ENCODE measurements at regions not wholly inside any gene's neighbourhood (a gene's known extent, or its start where the extent isn't known, plus 50 kb on each side); places are given as distances from the start of the nearest gene placed in this dataset.
A peak's percentile ranks its signal among the peaks of the same experiment; 100 is the strongest.
"Not testable (repeated sequence)": the region's sequence is repeated elsewhere in the genome, so short reads cannot be mapped to it uniquely, and the experiment has no call there.

DNA sequence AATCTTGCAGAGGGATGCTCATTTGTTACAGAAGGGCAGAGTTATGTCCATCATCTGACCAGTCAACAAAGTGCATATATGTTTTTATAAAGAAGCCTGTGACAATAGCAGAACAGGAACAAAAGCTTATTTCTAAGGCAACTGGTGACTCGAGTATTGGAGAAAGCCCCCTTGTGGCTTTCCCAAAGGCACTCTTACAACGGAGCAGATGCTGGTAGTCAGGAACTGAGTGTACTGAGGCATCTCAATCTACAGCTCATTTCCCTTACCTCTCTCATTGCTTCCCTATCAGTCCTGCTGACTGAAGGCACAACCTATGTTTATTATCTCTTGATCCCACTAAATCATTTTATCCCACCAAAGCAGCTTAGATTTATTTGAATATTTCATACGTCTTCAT is 557.1 kb upstream of the CHAC2 start:
- no peak overlapping the region for H3K27ac ChIP-seq
- WGBS (ENCODE audit: missing lambda C conversion rate): 29% methylated on average over 3 of the region's 3 CpGs
- ChIA-PET CTCF (interaction anchor here (0.8 kb wide), 1 partner anchor 8 kb away, joined by 3 read pairs; no protein-coding TSS in a partner anchor), POLR2A (no interaction called here)
- no peak overlapping the region for H3K4me2 ChIP-seq
- no peak for FAIRE-seq
- no peaks in the 10 kb centered on the region for H3K9me3 ChIP-seq
- peak in 1 of 2 experiments; percentile 59; a peak in 2 of 6 replicates for ATAC-seq
- H3K4me3 ChIP-seq: no peak overlapping the region
- H3K4me1 ChIP-seq: no peaks in the 10 kb centered on the region
- TF ChIP-seq RAD21 (conservative IDR thresholded peaks at IDR 0.05 in 1 of 2, IDR thresholded peaks at IDR 0.05 in 1 of 2) (peak in 1 of 2 experiments; percentile 24; a peak in 1 of 5 replicates), MAFK (IDR thresholded peaks at IDR 0.05; ENCODE audit: partially characterized antibody) (no peak), SMC3 (IDR thresholded peaks at IDR 0.05) (0 out of 3 replicates have a peak, but pooled peaks have one; percentile 17), MYC (IDR thresholded peaks at IDR 0.05; ENCODE audit: borderline replicate concordance, low read length) (no peak), EHF (CRISPR knock-in tag; IDR thresholded peaks at IDR 0.05) (no peak), HOXB13 (CRISPR knock-in tag; IDR thresholded peaks at IDR 0.05; ENCODE audit: low read depth) (no peak), NFE2L2 (conservative IDR thresholded peaks at IDR 0.05; ENCODE audit: low read length) (no peak), POLR2AphosphoS2 (conservative IDR thresholded peaks at IDR 0.05; ENCODE audit: low read length) (no peak), RNF2 (IDR thresholded peaks at IDR 0.05; ENCODE audit: borderline replicate concordance, low read depth) (no peak)
- TF ChIP-seq, protein P1, sequence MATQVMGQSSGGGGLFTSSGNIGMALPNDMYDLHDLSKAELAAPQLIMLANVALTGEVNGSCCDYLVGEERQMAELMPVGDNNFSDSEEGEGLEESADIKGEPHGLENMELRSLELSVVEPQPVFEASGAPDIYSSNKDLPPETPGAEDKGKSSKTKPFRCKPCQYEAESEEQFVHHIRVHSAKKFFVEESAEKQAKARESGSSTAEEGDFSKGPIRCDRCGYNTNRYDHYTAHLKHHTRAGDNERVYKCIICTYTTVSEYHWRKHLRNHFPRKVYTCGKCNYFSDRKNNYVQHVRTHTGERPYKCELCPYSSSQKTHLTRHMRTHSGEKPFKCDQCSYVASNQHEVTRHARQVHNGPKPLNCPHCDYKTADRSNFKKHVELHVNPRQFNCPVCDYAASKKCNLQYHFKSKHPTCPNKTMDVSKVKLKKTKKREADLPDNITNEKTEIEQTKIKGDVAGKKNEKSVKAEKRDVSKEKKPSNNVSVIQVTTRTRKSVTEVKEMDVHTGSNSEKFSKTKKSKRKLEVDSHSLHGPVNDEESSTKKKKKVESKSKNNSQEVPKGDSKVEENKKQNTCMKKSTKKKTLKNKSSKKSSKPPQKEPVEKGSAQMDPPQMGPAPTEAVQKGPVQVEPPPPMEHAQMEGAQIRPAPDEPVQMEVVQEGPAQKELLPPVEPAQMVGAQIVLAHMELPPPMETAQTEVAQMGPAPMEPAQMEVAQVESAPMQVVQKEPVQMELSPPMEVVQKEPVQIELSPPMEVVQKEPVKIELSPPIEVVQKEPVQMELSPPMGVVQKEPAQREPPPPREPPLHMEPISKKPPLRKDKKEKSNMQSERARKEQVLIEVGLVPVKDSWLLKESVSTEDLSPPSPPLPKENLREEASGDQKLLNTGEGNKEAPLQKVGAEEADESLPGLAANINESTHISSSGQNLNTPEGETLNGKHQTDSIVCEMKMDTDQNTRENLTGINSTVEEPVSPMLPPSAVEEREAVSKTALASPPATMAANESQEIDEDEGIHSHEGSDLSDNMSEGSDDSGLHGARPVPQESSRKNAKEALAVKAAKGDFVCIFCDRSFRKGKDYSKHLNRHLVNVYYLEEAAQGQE (IDR thresholded peaks at IDR 0.05): no peak
- peak in 1 of 2 experiments; percentile 17 for DNase-seq (ENCODE audit: low read depth in 1 of 2, low spot score in 1 of 2)

DNA sequence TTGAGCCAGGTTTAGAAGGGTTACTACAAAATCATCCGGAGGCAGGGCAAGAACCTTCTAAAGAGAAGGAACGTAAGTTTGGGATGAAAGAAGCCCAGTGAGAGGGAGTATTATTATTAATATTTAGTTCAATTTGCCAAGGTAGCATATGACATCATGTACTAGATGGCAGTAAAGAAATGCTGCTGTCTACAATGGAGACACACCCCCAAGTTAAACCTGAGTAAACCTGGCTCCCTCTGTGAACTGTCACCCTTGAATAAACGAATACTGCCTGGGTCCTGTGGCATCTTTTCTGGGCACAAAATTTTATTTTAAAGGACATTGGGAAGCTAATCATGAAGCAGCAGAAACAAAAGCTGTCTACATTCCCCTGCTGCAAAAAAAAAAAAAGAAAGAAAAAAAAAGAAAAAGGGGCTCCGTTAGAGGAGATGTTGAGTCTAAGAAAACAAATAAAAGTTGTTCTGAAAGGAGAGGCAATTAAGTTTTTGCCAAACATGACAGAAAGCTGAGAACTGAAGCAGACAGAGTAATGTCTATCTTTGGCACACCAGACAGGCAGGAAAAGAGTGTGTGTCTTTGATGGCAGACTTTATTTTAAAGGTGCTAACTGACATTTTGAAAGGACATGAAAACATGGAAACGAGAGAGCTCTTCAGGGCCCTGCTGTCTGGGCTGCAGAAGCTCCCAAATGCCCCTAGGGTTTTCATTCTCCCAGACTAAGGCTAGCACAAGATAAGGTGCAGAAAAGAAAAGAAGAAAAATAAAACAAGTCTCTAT is 557.7 kb upstream of the CHAC2 start:
- Histone ChIP-seq H3K27ac (no peak overlapping the region), H3K4me2 (no peak overlapping the region), H3K9me3 (no peaks in the 10 kb centered on the region), H3K4me3 (no peak overlapping the region), H3K4me1 (no peaks in the 10 kb centered on the region)
- FAIRE-seq (no peak), DNase-seq (ENCODE audit: low read depth in 1 of 2, low spot score in 1 of 2) (no peak), ATAC-seq (no peak)
- TF ChIP-seq KDM5A (IDR thresholded peaks at IDR 0.05) (no peak), HEYL (CRISPR knock-in tag; IDR thresholded peaks at IDR 0.05) (no peak), FOXS1 (CRISPR knock-in tag; IDR thresholded peaks at IDR 0.05) (no peak)
- ChIA-PET POLR2A (no interaction called here), CTCF (interaction anchor here (0.8 kb wide), 1 partner anchor 8 kb away, joined by 3 read pairs; no protein-coding TSS in a partner anchor)
- 27% methylated on average over 5 of the region's 5 CpGs for WGBS (ENCODE audit: missing lambda C conversion rate)

DNA sequence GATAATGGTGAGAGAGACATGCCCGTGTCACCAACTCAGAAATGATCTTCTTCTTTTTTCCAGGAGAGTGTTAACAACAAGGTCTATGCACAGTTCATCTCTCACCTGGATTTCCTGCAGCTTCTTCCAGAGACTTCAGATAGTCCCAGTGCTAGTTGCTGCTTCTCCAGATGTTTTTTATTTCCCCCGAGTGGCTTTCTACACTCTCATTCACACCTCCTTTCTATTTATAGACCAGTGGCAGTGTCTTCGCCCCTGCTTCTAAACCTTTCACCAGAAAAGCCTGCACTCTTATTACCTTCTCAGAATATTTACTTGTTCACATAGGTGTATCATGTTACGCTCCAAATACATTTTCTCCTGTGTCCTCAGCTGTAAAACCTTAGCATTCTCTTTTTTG is 558.8 kb upstream of the CHAC2 start:
- H3K9me3 ChIP-seq: no peaks in the 10 kb centered on the region
- FAIRE-seq (no peak), ATAC-seq (no peak), DNase-seq (ENCODE audit: low read depth in 1 of 2, low spot score in 1 of 2) (no peak)
- H3K4me2 ChIP-seq: no peak overlapping the region
- no peak overlapping the region for H3K27ac ChIP-seq
- H3K4me3 ChIP-seq: no peak overlapping the region
- H3K4me1 ChIP-seq: no peaks in the 10 kb centered on the region
- 35% methylated on average over 4 of the region's 4 CpGs for WGBS (ENCODE audit: missing lambda C conversion rate)
- POLR2A ChIA-PET: no interaction called here
- TF ChIP-seq NR3C1 (IDR thresholded peaks at IDR 0.05) (no peak), CBX8 (IDR thresholded peaks at IDR 0.05) (no peak), HOXB5 (CRISPR knock-in tag; IDR thresholded peaks at IDR 0.05) (no peak)
- TF ChIP-seq, protein P1 (IDR thresholded peaks at IDR 0.05): no peak
- TF ChIP-seq, protein P2, sequence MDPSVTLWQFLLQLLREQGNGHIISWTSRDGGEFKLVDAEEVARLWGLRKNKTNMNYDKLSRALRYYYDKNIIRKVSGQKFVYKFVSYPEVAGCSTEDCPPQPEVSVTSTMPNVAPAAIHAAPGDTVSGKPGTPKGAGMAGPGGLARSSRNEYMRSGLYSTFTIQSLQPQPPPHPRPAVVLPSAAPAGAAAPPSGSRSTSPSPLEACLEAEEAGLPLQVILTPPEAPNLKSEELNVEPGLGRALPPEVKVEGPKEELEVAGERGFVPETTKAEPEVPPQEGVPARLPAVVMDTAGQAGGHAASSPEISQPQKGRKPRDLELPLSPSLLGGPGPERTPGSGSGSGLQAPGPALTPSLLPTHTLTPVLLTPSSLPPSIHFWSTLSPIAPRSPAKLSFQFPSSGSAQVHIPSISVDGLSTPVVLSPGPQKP (IDR thresholded peaks at IDR 0.05; ENCODE audit: low read depth, low read length): no peak
- CTCF ChIA-PET: interaction anchor here (0.9 kb wide), 1 partner anchor 1280 kb away, joined by 3 read pairs; no protein-coding TSS in a partner anchor

DNA sequence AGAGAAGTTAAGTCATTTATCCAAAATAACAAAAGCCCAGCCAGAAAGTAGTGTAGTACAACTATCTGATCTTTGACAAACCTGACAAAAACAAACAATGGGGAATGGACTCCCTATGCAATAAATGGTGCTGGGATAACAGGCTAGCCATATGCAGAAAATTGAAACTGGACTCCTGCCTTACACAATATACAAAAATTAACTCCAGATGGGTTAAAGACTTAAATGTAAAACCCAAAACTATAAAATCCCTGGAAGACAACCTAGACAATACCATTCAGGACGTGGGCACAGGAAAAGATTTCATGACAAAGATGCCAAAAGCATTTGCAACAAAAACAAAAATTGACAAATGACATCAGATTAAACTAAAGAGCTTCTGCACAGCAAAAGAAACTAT is 561.4 kb upstream of the CHAC2 start:
- H3K9me3 ChIP-seq; H3K4me1 ChIP-seq; CTCF ChIA-PET; H3K27ac ChIP-seq; FAIRE-seq; DNase-seq (ENCODE audit: low read depth in 1 of 2, low spot score in 1 of 2); H3K4me2 ChIP-seq; POLR2A ChIA-PET; ATAC-seq; H3K4me3 ChIP-seq: not testable (repeated sequence)
- WGBS (ENCODE audit: missing lambda C conversion rate): 9% methylated on average over 1 of the region's 1 CpG

All from A549 (cell line).